ENCODE measurements at regions not wholly inside any gene's neighbourhood (a gene's known extent, or its start where the extent isn't known, plus 50 kb on each side); places are given as distances from the start of the nearest gene placed in this dataset.

- DNase-seq (no peak), ATAC-seq (no peak)
- H3K36me3 ChIP-seq (replicated peaks in 1 of 2; ENCODE audit: insufficient read depth in 1 of 2, low read depth in 2 of 2), result no peaks in the 10 kb centered on the region
- H3K4me1 ChIP-seq, result no peaks in the 10 kb centered on the region
- H3K4me3 ChIP-seq, result no peak overlapping the region
- no peak for TF ChIP-seq POLR2A (IDR thresholded peaks at IDR 0.05)
- no peak for TF ChIP-seq CTCF (IDR thresholded peaks at IDR 0.05)
- intact Hi-C loops (cut with DNase I), result no loop called here
- H3K27me3 ChIP-seq, result no peaks in the 10 kb centered on the region
- no peaks in the 10 kb centered on the region for H3K9me3 ChIP-seq
- 62 to 70% methylated on average over 2 of the region's 2 CpGs for WGBS, 2 donors
- H3K27ac ChIP-seq, result no peak overlapping the region
Observed at GRCh38 chr9:79946712-79947111, 374.9 kb downstream of the TLE4 start.

- Histone ChIP-seq H3K27me3 (no peaks in the 10 kb centered on the region), H3K27ac (no peak overlapping the region), H3K4me1 (no peaks in the 10 kb centered on the region), H3K36me3 (replicated peaks in 1 of 2; ENCODE audit: insufficient read depth in 1 of 2, low read depth in 2 of 2) (no peaks in the 10 kb centered on the region), H3K4me3 (no peak overlapping the region), H3K9me3 (no peaks in the 10 kb centered on the region)
- DNase-seq, result no peak
- TF ChIP-seq CTCF (IDR thresholded peaks at IDR 0.05) (no peak), POLR2A (IDR thresholded peaks at IDR 0.05) (no peak)
- ATAC-seq, result no peak
- intact Hi-C loops (cut with DNase I), result no loop called here
Observed at GRCh38 chr9:79945495-79945894, 373.7 kb downstream of the TLE4 start.

- no peaks in the 10 kb centered on the region for H3K4me1 ChIP-seq
- DNase-seq (no peak), ATAC-seq (no peak)
- no peak overlapping the region for H3K4me3 ChIP-seq
- 75 to 89% methylated on average over 1 of the region's 1 CpG for WGBS, 2 donors
- no peak for TF ChIP-seq CTCF (IDR thresholded peaks at IDR 0.05)
- TF ChIP-seq POLR2A (IDR thresholded peaks at IDR 0.05), result no peak
- H3K36me3 ChIP-seq (replicated peaks in 1 of 2; ENCODE audit: insufficient read depth in 1 of 2, low read depth in 2 of 2), result no peaks in the 10 kb centered on the region
- H3K27me3 ChIP-seq, result no peaks in the 10 kb centered on the region
- no peak overlapping the region for H3K27ac ChIP-seq
- intact Hi-C loops (cut with DNase I), result no loop called here
- H3K9me3 ChIP-seq, result no peaks in the 10 kb centered on the region
Observed at GRCh38 chr9:79945016-79945415, 373.3 kb downstream of the TLE4 start.

GRCh38 chr9:79940919-79941318 lies 369.2 kb downstream of the TLE4 start:
- Histone ChIP-seq H3K4me3 (no peak overlapping the region), H3K9me3 (no peaks in the 10 kb centered on the region), H3K36me3 (replicated peaks in 1 of 2; ENCODE audit: insufficient read depth in 1 of 2, low read depth in 2 of 2) (no peaks in the 10 kb centered on the region), H3K27ac (no peak overlapping the region), H3K4me1 (no peaks in the 10 kb centered on the region), H3K27me3 (no peaks in the 10 kb centered on the region)
- TF ChIP-seq CTCF (IDR thresholded peaks at IDR 0.05) (no peak), POLR2A (IDR thresholded peaks at IDR 0.05) (no peak)
- WGBS, 2 donors, result 74 to 84% methylated on average over 6 of the region's 6 CpGs
- no peak for ATAC-seq
- no peak for DNase-seq
- intact Hi-C loops (cut with DNase I), result no loop called here

- 19 to 27% methylated on average over 5 of the region's 5 CpGs for WGBS, 2 donors
Observed at GRCh38 chr9:79939819-79940218, 368.1 kb downstream of the TLE4 start.

More at GRCh38 chr9:79939819-79940218, 368.1 kb downstream of the TLE4 start:
- Histone ChIP-seq H3K4me1 (no peaks in the 10 kb centered on the region), H3K27me3 (no peaks in the 10 kb centered on the region), H3K27ac (no peak overlapping the region), H3K36me3 (replicated peaks in 1 of 2; ENCODE audit: insufficient read depth in 1 of 2, low read depth in 2 of 2) (no peaks in the 10 kb centered on the region), H3K4me3 (no peak overlapping the region), H3K9me3 (no peaks in the 10 kb centered on the region)
- TF ChIP-seq POLR2A (IDR thresholded peaks at IDR 0.05), result no peak
- TF ChIP-seq CTCF (IDR thresholded peaks at IDR 0.05), result no peak
- DNase-seq, result no peak
- ATAC-seq, result no peak
- intact Hi-C loops (cut with DNase I), result no loop called here

Data from body of pancreas (tissue), 4 donors.